HL-60 (cell line): ENCODE measurements at regions not wholly inside any gene's neighbourhood (a gene's known extent, or its start where the extent isn't known, plus 50 kb on each side); places are given as distances from the start of the nearest gene placed in this dataset.

Experiments
- DNase-seq, 2 experiments: peaks; one replicate each; pipeline ENCODE4 v3.0.0-alpha.2; 2010 to 2020; ENCODE audit warnings: low read depth in 1 of 2, low spot score in 1 of 2
- H3K27ac ChIP-seq: fragments of 250-450 bp; sonication (Bioruptor Pico); replicated peaks from 2 replicates; pipeline ENCODE4 v1.5.1; 2020; ENCODE audit warnings: mild to moderate bottlenecking, moderate library complexity
- H3K27me3 ChIP-seq: fragments of 250-450 bp; sonication (Bioruptor Pico); 2 replicates; pipeline ENCODE4 v1.5.1; 2021; ENCODE audit warnings: mild to moderate bottlenecking, moderate library complexity; ENCODE audit not compliant: insufficient read depth, poor library complexity, severe bottlenecking
- H3K4me3 ChIP-seq: replicated peaks from 2 replicates; pipeline ENCODE4 v1.5.1; 2011; ENCODE audit warnings: mild to moderate bottlenecking, control low read depth, low read length; ENCODE audit not compliant: insufficient read depth
- GABPA ChIP-seq: IDR thresholded peaks from 2 replicates; pipeline ENCODE4 v1.6.1; 2012; ENCODE audit warnings: low read depth
- POLR2AphosphoS5 ChIP-seq: IDR thresholded peaks from 2 replicates; pipeline ENCODE4 v1.6.1; 2012; ENCODE audit warnings: low read depth
- SPI1 ChIP-seq: IDR thresholded peaks from 2 replicates; pipeline ENCODE4 v1.6.1; 2012; ENCODE audit warnings: low read depth, mild to moderate bottlenecking, borderline replicate concordance
- TF ChIP-seq, protein P1 (sequence below): IDR thresholded peaks from one replicate; pipeline ENCODE4 v1.5.1; 2011; ENCODE audit warnings: low read length, control low read depth, inconsistent platforms; ENCODE audit not compliant: insufficient read depth
- TF ChIP-seq, protein P2 (sequence below): IDR thresholded peaks from 2 replicates; pipeline ENCODE4 v1.6.1; 2012; ENCODE audit warnings: low read depth; ENCODE audit not compliant: insufficient replicate concordance

- DNase-seq = no peak
- H3K4me3 ChIP-seq = no peak overlapping the region
- no peak overlapping the region for H3K27ac ChIP-seq
- H3K27me3 ChIP-seq = no peaks in the 10 kb centered on the region
- TF ChIP-seq, protein P1, sequence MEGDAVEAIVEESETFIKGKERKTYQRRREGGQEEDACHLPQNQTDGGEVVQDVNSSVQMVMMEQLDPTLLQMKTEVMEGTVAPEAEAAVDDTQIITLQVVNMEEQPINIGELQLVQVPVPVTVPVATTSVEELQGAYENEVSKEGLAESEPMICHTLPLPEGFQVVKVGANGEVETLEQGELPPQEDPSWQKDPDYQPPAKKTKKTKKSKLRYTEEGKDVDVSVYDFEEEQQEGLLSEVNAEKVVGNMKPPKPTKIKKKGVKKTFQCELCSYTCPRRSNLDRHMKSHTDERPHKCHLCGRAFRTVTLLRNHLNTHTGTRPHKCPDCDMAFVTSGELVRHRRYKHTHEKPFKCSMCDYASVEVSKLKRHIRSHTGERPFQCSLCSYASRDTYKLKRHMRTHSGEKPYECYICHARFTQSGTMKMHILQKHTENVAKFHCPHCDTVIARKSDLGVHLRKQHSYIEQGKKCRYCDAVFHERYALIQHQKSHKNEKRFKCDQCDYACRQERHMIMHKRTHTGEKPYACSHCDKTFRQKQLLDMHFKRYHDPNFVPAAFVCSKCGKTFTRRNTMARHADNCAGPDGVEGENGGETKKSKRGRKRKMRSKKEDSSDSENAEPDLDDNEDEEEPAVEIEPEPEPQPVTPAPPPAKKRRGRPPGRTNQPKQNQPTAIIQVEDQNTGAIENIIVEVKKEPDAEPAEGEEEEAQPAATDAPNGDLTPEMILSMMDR = no peak
These were observed 60.3 kb downstream of the XCL2 start for GRCh38 chr1:168483539-168483938.

GRCh38 chr1:168482106-168482505 lies 61.7 kb downstream of the XCL2 start:
- Histone ChIP-seq H3K27me3 (no peaks in the 10 kb centered on the region), H3K27ac (no peak overlapping the region), H3K4me3 (no peak overlapping the region)
- DNase-seq = no peak
- TF ChIP-seq POLR2AphosphoS5 = no peak
- TF ChIP-seq GABPA = no peak
- no peak for TF ChIP-seq SPI1
- TF ChIP-seq, protein P2, sequence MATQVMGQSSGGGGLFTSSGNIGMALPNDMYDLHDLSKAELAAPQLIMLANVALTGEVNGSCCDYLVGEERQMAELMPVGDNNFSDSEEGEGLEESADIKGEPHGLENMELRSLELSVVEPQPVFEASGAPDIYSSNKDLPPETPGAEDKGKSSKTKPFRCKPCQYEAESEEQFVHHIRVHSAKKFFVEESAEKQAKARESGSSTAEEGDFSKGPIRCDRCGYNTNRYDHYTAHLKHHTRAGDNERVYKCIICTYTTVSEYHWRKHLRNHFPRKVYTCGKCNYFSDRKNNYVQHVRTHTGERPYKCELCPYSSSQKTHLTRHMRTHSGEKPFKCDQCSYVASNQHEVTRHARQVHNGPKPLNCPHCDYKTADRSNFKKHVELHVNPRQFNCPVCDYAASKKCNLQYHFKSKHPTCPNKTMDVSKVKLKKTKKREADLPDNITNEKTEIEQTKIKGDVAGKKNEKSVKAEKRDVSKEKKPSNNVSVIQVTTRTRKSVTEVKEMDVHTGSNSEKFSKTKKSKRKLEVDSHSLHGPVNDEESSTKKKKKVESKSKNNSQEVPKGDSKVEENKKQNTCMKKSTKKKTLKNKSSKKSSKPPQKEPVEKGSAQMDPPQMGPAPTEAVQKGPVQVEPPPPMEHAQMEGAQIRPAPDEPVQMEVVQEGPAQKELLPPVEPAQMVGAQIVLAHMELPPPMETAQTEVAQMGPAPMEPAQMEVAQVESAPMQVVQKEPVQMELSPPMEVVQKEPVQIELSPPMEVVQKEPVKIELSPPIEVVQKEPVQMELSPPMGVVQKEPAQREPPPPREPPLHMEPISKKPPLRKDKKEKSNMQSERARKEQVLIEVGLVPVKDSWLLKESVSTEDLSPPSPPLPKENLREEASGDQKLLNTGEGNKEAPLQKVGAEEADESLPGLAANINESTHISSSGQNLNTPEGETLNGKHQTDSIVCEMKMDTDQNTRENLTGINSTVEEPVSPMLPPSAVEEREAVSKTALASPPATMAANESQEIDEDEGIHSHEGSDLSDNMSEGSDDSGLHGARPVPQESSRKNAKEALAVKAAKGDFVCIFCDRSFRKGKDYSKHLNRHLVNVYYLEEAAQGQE = no peak
- TF ChIP-seq, protein P1 = no peak

GRCh38 chr1:168481586-168481985 lies 62.2 kb downstream of the XCL2 start:
- H3K4me3 ChIP-seq = no peak overlapping the region
- no peak overlapping the region for H3K27ac ChIP-seq
- TF ChIP-seq SPI1 = no peak
- no peak for TF ChIP-seq POLR2AphosphoS5
- no peaks in the 10 kb centered on the region for H3K27me3 ChIP-seq
- DNase-seq = no peak

- Histone ChIP-seq H3K4me3 (no peak overlapping the region), H3K27ac (no peak overlapping the region), H3K27me3 (no peaks in the 10 kb centered on the region)
- no peak for DNase-seq
- no peak for TF ChIP-seq POLR2AphosphoS5
- TF ChIP-seq, protein P2 = no peak
These were observed 62.8 kb downstream of the XCL2 start for GRCh38 chr1:168480997-168481396.

DNA sequence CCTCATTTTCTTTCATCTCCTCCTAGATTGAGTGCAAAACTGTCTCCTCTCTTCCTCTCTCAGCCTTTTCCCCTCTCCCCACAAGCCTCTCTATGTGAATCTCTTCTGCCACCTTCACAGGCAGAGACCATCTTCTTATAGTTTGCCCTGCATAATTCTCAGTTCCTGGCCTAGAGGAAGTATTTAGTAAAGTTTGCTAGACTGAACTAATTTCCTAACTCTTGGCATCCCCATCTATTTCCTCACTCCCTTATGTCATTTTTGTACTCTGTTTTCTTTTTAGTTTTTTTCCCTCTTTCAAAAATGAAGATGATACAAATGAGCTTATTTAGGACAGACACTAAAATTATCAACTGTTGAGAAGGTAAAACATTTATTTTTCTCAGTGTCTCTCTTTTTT lies 66.0 kb downstream of the XCL2 start:
- H3K4me3 ChIP-seq = no peak overlapping the region
- no peak for DNase-seq
- TF ChIP-seq GABPA = no peak
- TF ChIP-seq POLR2AphosphoS5 = no peak
- TF ChIP-seq, protein P1 = no peak
- TF ChIP-seq, protein P2 = no peak
- no peak for TF ChIP-seq SPI1
- H3K27me3 ChIP-seq = no peaks in the 10 kb centered on the region
- 0 out of 2 replicates have a peak overlapping the region, but pooled peaks have one; percentile 9 for H3K27ac ChIP-seq
